Stimulated activated CD4-positive, alpha-beta T cell treated with anti-CD3 and anti-CD28 coated beads, Interleukin-1b, Interleukin-23, amount 100 ng/mL, for 1 hour (primary cell): ENCODE measurements at regions not wholly inside any gene's neighbourhood (a gene's known extent, or its start where the extent isn't known, plus 50 kb on each side); places are given as distances from the start of the nearest gene placed in this dataset.

Source experiments
- DNase-seq, 2 donors: peaks; one replicate each; pipeline ENCODE4 v3.0.0-alpha.2; 2020; ENCODE audit warnings: low read depth in 2 of 2

DNA sequence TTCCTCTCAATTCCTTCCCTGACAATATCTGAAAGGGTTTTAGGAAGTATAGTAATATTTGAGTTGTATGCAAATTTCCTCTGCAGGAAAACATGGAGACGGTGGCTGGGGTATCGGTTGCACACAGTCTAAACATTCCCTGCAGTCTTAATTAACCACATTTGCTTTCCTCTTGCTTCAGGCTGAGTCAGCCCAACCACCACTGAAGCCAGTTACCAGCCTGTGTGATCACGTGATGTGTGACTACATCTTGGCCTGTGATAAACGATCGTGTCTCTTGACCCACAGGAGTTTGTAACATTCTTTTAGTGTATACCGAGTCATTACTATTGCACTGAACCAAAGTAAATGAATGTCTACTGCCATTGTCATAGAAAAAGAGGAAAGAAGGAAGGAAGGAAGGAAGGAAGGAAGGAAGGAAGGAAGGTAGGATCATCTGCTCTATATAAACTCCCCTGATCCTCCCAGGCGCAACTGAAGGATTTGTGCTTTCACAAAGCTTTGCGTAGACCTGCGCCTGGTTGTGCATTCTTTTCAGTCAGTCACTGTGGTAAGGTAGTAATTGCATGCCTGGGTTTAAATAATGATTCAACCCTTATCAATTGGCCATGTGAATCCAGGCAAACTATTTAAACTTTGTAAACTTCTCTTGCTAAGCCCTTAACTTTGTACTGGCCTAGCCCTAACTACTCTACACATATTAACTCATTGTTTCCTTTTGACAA is 280.6 kb upstream of the SALL1 start:
- DNase-seq: no peak

GRCh38 chr16:51430716-51431369 is 279.8 kb upstream of the SALL1 start:
- no peak for DNase-seq

GRCh38 chr16:51429041-51429440 is 278.0 kb upstream of the SALL1 start:
- no peak for DNase-seq

DNA sequence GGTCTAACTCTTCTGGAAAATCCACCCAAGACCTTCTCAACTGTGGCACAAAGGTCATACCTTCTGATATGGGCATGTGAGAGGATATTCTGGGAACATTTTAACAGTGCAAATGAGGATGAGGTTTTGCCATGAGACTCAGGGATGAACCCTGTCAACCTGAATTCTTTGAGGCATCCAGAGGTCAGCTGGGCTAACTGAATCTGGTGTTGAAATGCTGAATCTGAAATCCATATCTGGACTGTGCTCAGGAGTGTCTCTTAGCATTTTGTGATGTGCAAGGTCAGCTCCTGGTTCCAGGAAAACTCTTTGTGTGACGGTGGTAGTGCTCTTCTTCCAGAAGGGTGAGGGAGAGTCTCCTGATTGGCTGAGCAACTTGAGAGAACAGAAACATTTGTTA is 276.0 kb upstream of the SALL1 start:
- no peak for DNase-seq

- no peak for DNase-seq
These were observed 275.2 kb upstream of the SALL1 start for GRCh38 chr16:51426276-51426675.

GRCh38 chr16:51420247-51420646 is 269.2 kb upstream of the SALL1 start:
- DNase-seq: no peak

GRCh38 chr16:51419768-51420167 is 268.7 kb upstream of the SALL1 start:
- no peak for DNase-seq

DNA sequence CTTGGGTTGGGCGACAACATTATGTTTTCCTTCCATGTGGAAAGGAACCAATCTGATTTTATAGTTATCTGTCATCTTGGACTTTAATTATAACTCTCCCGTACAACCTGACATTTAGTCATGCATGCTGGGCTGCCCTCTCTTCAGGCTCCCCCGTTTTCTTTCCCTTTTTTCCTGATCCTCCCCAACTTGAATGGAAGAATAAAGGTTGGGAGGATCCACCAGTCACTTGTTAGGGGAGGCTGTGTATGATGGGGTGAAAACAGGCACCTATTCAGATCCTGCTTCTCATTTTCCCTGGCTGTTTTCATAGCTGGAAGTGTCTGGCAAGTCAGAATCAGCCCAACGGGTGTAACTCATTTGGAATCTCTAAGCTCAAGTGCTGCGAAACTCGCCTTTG is 267.2 kb upstream of the SALL1 start:
- DNase-seq: no peak

DNA sequence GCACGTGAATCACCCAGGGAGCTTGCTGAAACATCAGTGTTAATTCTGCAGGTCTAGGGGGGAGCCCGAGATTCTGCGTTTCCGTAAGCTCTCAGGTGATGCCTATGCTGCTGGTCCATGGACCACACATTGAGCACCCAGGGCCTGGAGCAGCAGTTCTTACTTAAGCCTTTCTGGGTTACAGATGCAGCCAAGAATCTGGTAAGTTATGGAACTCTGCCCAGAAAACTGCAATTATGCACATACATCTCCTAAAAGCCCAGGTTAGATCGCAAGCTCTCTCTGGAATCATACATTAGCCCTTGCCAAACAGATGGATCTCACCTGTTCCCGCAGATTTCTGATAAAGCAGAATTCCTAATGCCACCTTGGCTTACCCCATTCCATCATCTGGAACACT is 265.9 kb upstream of the SALL1 start:
- no peak for DNase-seq

GRCh38 chr16:51410125-51410524 is 259.1 kb upstream of the SALL1 start:
- DNase-seq: no peak

DNA sequence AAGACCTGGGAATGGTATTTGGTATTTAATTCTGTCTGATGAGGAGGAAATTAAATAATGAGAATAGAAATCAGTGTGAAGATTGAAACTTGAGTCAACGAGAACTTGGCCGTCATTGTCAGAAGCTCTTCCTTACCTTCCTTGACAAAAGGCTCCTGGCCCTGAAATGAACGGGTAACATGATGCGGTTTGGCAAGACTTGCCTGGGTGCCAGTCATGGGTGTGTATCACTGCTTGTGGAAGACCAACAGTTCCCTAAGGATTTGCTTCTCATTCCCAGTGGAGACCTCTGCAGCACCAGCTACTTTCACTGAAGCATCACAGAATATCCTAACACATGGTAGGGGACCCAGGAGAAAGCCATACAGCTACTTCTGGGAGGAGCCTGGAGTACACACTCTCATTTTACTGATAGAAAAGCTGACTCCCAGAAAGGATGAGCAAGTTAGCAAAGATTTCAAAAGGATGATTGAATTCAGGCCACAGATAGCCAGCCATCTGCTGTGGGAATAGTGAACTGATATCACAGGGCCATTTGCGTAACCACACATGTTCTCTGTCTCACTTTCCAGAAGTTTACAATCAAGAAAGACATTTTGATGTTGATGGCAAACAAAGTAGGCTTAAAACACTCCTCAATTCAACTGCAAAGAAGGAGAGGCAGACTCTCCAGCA is 258.1 kb upstream of the SALL1 start:
- DNase-seq: no peak

DNA sequence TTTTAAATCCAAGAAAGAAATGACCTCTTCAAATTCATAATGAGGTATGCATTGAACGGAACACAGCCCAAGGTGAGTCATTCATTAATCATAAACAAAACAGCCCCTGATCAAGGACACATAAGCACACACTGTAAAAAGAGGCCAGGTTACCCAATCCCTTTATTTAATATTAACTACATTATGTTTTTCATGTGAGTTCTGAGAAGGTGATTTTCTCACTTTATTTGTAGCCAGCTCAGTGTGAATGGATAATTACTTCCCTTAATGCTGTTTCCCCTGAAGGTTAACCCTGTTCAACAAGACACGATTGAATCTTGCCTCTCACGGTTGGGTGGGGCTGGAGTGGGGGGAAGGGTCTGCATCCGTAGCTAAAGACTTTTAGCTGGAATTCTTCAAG is 257.3 kb upstream of the SALL1 start:
- no peak for DNase-seq

- no peak for DNase-seq
These were observed 256.9 kb upstream of the SALL1 start for GRCh38 chr16:51407921-51408320.

DNA sequence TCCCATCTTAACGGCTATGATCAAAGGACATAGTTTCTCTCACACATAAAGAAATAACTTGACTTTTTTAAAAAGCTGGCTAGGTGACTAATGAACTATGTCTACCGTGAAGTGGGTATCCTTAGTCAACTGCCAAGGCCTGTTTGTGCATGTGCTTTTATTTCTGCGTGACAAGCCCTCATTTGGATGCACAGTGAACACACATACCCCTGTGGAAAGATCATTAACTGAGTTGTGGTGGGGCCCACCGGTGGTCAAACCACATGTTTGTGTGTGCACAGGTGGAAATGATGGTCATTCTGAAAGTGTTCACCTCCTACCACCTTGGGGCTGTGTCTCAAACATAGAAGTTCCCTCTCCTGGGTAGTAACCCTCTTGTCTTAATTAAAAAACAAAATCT is 256.1 kb upstream of the SALL1 start:
- no peak for DNase-seq

DNA sequence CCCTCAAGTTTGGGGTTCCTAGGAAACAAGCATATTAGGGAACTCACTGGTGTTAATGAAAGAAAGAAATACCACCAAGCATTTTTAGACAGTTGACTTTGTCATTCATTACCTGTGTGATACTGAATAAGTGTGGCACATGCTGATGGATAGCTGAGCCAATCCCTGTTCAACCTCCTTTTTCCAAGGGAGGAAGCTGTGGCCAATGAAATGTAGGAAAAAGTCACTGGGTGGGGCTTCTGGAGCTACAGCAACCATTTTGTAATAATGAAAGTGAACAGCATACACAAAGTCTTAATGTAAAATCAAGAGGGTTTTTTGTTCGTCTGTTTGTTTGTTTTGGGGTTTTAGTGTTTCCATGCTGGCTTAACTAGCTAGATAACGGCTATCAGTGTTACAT is 254.3 kb upstream of the SALL1 start:
- no peak for DNase-seq

DNA sequence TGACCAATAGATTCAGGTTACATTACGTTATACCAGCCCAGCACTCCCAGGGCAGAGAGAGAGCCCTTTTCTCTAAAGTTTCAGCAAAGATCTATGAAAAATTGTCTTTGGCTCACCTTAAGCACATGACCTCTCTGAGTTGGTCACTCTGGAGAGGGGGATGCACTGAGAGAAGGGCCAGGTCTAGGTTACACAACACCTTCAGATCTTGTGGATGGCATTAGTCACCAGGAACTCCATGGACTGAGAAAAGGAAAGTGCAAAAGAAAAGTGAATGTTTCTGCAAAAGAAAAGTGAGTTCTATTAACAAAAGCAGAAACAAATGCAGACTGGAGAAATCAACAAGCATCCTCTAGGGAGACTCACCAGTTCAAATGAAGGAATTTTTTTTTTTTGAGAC is 253.3 kb upstream of the SALL1 start:
- DNase-seq: no peak

GRCh38 chr16:51402785-51403184 is 251.7 kb upstream of the SALL1 start:
- DNase-seq: no peak

GRCh38 chr16:51402298-51402697 is 251.2 kb upstream of the SALL1 start:
- no peak for DNase-seq

DNA sequence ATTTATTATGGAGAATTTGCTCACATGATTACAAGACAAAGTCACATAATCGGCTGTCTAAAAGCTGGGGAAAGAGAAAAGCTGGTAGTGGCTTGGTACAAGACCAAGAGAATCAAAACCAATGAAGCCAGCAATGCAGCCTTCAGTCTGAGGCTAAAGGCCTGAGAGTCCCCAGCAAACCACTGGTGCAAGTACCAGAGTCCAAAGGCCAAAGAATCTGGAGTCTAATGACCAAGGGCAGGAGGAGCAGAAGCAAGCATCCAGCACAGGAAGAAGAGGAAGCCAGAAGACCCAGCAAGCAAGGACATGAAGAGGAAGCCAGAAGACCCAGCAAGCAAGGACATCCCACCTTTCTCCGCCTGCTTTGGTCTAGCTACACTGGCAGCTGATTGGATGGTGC is 250.6 kb upstream of the SALL1 start:
- no peak for DNase-seq

GRCh38 chr16:51399908-51400670 is 249.0 kb upstream of the SALL1 start:
- no peak for DNase-seq

DNA sequence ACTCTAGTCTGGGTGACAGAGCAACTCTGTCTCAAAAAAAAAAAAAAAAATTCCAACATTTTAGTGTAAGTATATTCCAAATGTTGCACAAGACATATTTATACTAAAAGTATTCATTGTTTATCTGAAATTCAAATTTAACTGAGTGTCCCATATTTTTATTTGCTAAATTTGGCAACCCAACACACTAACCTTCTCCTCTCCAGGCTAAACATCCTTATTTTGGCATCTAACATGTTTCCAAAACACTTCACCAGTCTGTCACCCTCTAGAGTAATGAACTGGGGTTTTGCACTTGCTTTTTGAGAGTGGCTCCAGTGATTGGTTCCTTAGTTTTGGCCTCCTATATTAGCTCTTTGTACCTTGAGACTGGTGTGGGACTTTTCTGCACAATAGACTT is 243.4 kb upstream of the SALL1 start:
- DNase-seq: no peak

DNA sequence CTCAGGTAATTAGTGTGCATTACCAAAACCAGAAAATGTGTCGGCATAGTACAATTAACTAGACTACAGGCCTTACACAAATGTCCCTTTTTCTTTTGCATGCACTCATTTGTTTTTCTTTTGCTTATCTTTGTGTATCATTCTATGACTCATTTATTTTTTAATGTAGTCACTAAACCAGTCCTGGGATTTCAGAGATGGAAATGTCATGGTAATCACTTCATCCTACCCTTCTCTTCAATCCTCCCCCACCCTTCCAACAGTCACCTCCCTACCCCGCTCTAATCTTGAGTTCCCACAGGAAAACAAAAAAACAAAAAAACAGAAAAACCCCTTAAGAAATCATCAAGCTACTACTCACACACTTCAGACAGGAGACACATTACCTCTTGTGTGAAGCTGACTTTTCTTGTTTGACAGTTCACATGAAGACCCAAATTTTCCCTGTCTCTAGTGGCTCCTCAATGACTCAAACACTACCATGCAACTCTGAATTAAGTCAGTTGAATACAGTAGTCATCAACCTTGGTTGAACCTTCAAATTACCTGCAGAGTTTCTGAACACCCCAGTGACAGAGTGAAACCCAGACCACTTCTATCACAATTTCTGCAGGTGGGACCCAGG is 242.4 kb upstream of the SALL1 start:
- no peak for DNase-seq
